AML-193 (cell line): ENCODE measurements at regions not wholly inside any gene's neighbourhood (a gene's known extent, or its start where the extent isn't known, plus 50 kb on each side); places are given as distances from the start of the nearest gene placed in this dataset.
A peak's percentile ranks its signal among the peaks of the same experiment; 100 is the strongest.
"Not testable (repeated sequence)": the region's sequence is repeated elsewhere in the genome, so short reads cannot be mapped to it uniquely, and the experiment has no call there.

Experiments used
- DNase-seq, 2 experiments: peaks; one replicate each; lab custom pipeline; 2025; lab: John Stamatoyannopoulos, UW

- no peak for DNase-seq
These were observed 61.7 kb downstream of the KPNA2 start for GRCh38 chr17:68097161-68097805.

DNA sequence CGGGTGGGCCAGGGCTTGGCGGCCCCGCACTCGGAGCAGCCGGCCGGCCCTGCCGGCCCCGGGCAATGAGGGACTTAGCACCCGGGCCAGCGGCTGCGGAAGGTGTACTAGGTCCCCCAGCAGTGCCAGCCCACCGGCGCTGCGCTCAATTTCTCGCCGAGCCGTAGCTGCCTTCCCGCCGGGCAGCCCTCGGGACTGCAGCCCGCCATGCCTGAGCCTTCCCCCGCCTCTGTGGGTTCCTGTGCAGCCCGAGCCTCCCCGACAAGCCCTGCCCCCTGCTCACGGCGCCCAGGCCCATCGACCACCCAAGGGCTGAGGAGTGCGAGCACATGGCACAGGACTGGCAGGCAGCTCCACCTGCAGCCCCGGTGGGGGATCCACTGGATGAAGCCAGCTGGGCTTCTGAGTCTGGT, 63.8 kb downstream of the KPNA2 start:
- not testable (repeated sequence) for DNase-seq

DNA sequence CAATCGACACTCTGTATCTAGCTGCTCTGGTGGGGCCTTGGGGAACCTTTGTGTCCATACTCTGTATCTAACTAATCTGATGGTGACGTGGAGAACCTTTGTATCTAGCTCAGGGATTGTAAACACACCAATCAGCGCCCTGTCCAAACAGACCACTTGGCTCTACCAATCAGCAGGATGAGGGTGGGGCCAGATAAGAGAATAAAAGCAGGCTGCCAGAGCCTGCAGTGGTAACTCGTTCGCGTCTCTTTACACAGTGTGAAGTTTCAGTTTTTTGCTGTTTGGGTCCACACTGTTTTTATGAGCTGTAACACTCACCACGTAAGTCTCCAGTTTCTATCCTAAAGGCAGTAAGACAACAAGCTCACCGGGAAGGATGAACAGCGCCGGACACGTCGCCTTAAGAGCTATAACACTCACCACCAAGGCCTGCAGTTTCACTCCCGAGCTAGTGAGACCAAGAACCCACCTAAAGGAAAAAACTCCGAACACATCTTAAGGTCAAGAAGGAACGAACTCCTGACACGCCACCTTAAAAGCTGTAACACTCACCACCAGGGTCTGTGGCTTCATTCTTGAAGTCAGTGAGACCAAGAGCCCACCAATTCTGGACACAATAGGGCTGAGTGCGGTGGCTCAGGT, 64.6 kb downstream of the KPNA2 start:
- no peak for DNase-seq

- DNase-seq: peak; percentile 95
These were observed 65.8 kb downstream of the KPNA2 start for GRCh38 chr17:68101075-68101986.

DNA sequence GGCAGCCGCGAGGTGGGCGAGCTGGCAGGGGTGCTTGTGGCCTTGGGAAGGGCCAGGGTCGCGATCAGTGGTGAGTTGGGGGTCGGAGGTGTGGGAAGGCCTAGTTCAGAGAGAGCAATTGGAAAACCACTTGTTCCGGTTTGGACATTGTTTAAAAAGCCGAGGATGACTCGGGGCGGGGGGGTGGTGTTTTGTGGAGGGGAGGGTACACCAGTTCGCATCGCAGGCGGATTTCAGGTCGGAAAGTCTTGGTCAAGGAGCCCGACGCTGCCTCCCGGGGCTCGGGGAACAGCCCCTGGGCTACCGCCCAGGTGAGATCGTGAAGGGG, 66.4 kb downstream of the KPNA2 start:
- DNase-seq: no peak

- no peak for DNase-seq
These were observed 66.8 kb downstream of the KPNA2 start for GRCh38 chr17:68102318-68102758.

GRCh38 chr17:68103148-68103547, 67.6 kb downstream of the KPNA2 start:
- no peak for DNase-seq

DNA sequence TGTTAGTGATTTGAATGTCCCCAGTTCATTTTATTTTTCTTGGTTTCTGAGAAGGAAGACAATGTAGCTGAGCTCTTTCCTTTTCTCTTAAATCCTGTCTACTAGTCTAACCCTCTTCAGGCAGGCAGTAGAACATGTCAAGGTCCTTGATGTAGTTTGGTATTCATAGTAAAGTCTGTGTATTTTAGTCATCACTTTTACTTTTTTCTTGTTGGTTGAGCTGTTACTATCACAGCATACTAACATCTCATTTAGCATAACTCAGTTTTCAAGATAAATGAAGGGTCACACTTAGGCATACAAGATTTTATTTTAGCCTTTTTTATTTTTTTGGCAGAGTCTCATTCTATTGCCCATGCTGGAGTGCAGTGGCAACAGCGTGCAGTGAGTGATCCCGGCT, 70.5 kb downstream of the KPNA2 start:
- DNase-seq: no peak

DNA sequence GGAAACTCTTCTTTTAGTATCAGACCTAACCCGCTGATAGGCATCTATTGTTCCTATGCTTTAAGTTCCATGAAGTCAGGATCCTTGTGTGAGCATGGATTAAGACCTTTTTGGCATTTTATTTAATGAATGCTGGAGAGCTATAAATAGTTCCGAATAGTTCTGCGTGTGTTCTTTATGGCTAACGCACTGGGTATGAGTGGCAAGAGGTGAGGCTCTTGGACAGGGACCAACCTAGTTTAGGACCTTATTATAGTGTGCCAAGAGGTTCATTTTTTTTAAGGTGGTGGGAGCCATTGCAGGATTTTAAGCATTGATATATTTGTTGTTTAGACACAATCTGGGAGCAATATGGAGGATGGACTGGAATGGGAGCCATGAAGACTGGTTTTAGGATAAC, 71.8 kb downstream of the KPNA2 start:
- DNase-seq: no peak

DNA sequence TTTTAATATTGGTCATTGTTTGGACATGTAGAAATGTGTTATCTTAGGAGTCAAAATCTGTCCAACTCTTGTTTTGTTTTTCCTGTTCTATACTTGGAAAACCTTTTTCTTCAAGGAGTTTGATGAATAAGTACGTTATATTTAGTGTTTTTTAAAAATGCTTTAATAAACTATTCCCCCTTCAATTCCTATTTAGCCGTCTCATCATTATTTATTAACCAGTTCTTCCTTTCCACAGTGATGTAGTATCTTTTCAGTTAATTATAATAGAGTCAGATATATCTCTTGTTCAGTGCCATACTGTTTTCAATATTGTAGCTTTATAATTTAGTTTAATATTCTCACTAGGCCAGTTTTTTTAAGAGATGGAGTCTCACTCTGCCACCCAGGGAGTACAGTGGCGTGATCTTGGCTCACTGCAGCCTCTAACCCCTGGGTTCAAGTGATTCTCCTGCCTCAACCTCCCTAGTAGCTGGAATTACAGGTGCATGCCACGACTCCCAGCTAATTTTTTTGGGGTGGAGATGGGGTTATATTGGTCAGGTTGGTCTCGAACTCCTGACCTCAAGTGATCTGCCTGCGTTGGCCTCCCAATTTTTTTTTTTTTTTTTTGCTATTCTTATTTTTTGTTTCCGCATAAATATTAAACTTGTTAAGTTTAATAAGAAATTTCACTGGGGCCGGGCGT, 72.9 kb downstream of the KPNA2 start:
- no peak for DNase-seq

DNA sequence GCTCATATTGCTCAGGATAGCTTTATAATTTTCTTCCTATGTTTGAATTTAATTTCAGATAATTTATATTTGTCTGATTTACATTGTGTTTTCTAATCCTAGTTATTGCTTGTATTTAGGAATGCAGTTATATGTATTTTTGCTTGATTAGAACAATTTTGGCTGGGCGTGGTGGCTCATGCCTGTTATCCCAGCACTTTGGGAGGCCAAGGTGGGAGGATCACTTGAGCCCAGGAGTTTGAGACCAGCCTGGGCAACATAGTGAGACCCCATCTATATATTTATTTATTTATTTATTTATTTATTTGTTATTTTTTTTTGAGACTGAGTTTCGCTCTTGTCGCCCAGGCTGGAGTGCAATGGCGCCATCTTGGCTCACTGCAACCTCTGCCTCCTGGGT, 73.9 kb downstream of the KPNA2 start:
- not testable (repeated sequence) for DNase-seq

DNA sequence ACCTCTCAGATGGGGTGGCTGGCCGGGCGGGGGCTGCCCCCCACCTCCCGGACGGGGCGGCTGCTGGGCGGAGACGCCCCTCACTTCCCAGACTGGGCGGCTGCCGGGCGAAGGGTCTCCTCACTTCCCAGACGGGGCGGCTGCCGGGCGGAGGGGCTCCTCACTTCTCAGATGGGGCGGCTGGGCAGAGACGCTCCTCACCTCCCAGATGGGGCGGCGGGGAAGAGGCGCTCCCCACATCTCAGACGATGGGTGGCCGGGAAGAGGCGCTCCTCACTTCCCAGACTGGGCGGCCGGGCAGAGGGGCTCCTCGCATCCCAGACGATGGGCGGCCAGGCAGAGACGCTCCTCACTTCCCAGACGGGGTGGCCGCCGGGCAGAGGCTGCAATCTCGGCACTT, 80.7 kb downstream of the KPNA2 start:
- not testable (repeated sequence) for DNase-seq

- DNase-seq: no peak
These were observed 87.1 kb downstream of the KPNA2 start for GRCh38 chr17:68122587-68122986.

DNA sequence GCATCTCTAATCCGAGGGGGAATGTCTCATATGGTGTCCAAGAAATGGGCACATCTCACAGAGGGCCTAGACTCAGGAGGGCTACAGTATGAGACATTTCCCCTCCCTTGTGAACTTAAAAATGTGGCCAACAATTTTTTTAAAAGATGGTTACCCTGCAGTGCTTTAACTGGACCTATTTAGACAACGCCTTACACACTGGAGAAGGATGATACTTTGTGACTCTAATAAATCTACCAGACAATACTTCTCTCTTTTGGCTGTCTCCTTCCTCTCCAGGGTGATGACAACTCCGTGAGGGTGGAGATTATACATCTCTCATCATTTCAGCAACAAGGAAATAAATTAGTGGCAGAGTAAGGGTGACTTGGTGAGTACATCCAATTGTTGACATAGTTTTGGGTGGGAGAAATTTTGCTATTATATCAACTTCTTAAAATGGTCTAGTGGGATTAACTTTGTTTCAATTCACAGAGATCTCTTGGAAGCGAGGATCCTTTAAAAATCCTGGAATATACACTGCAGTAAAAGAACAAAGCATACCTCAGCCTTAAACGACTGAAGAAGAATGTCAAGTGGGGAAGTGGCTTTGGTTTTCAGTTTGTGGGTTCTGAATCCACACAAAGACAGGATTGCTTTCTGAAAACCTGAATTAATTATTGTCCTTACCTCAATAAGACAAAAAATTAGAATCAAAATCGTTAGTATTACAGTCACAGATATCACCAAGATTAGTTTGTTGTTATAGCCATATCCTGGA, 89.8 kb downstream of the KPNA2 start:
- no peak for DNase-seq

DNA sequence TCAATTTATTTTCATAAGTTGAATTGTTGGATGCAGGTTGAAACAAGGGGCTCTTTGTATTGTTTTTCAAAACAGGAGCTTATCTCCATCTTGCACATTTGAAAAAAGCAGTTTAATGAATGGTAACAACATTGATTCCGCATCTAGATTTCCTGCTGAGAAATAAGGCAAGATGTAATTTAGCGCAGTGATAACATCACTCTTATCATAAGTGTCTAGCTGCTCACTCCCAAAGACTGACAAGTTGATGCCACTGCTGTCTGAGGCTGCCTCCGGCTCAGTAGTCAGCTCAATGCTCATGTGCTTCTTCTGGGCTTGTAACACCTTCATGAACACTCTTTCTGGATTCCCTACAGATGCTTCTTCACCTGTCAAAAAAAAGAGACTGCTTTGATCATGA, 92.4 kb downstream of the KPNA2 start:
- no peak for DNase-seq

DNA sequence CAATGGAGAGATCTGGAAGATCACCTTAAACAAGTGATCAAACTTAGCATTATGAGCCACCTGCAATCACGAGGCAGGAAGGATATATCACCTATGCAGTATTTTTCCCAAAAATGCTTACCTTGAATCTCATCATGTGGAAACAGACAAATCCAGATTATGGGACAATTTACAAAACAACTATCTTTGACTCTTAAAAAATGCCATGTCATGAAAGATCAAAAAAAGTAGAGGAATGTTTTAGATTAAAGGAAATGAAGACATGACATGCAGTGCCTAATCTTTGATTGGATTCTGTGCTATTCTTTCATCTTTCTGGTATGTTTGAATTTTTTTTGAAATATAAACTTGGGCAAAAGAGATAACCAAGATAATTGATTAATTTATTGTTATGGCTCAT, 95.9 kb downstream of the KPNA2 start:
- DNase-seq: no peak

DNA sequence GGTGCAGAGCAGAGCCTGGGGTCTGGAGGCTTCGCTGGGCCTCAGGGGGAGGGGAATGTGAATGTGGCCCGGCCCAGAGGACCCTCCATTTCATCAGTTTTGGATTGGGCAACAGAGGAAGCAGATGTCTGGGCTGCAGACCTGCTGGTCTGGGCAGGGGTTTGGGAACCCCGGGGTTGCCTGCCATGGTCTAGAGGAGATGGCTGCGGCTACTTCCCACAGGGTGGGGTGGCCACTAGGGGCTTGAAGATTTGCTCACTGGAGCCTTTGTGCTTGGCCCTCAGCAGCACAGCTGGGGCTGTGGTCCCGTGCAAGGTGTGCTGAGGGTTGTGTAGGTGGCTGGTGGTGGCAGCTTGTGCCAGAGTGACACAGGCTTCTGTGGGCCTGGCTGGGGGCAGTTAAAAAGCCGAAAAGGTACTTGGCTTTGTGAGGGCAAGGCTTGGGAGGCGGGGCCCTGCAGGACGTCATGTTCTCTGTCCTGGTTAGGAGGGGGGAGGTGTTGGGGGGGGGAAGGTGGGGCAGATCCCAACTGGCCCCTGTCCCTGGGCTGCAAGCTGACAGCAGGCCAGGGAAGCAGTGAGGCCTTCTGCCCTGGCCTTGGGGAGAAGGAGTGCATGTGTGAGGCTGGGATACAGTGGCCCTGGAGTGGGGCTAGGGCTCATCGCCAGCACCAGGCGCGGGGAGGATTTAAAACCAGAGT, 98.0 kb downstream of the KPNA2 start:
- DNase-seq: no peak

DNA sequence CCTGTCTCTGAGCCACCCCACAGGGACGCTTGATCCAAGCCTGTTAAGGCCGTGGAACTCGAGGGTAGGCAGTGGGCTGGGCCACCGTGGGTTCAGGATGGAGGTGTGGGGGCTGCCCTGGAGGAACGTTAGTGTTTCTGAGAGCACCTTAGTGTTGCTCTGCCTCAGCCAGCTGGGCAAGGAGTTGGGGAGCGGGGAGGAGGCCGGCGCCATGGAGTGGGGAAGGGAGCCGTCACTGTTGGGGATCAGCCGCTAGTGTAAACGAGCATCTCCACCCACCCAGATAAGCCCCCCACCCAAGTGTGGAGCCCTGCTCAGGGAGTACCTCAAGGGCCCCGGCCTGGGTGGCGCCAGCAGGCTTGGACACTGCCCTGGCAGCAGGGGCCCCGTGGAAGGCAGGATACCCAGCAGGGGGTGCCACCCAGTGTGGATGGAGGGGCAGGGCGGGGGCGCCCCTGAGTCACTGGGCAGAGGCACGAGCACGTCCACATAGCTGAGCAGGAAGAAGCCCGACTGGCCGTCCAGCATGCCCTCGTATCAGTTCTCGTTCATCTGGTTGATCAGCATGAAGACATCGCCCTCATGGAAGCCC, 98.6 kb downstream of the KPNA2 start:
- no peak for DNase-seq

- no peak for DNase-seq
These were observed 99.2 kb downstream of the KPNA2 start for GRCh38 chr17:68134731-68135130.

DNA sequence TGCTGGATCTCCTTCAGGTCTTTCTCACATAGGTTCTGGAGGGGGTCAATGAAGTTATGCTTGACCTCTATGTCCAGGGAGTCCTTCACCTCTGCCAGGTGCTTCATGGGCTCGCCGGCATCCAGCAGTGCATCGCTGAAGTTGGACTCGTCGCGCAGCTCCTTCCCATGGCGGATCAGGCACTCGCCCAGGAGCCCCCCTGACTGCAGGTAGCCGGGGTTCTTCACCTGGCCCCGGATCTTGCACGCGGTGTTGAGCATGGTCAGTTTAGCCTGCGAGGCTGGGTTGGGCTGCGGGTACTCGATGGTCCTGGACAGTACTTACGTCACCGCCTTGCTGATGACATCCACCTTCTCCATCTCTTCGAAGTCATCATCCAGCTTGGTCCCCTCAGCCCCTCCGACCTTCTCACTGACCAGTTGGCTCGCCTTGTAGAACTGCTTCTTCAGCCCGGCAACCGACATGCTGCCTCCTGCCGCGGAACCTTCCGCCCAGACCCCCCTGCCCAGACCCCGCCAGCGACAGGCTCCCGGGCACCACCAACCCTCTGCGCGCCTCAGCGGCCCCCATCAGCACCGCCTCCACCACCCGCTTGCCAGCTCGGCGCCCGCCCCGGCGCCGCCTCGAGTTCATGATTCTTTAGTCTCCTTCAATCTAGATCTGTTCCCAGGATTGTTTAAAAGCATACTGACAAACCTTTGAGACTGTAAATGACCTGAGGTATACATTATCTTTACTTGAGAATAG, 99.8 kb downstream of the KPNA2 start:
- no peak for DNase-seq
